Ammon's horn (tissue), 1 donor: ENCODE measurements at regions not wholly inside any gene's neighbourhood (a gene's known extent, or its start where the extent isn't known, plus 50 kb on each side); places are given as distances from the start of the nearest gene placed in this dataset.
"Not testable (repeated sequence)": the region's sequence is repeated elsewhere in the genome, so short reads cannot be mapped to it uniquely, and the experiment has no call there.

Experiments
- DNase-seq: peaks from one replicate; pipeline ENCODE4 v3.0.0-alpha.2; 2016; ENCODE audit warnings: low spot score

- no peak for DNase-seq
Observed at GRCh38 chr3:152667267-152667666, 167.7 kb upstream of the P2RY1 start.

- no peak for DNase-seq
Observed at GRCh38 chr3:152669560-152669959, 165.4 kb upstream of the P2RY1 start.

GRCh38 chr3:152671446-152672319 is 163.2 kb upstream of the P2RY1 start:
- no peak for DNase-seq

GRCh38 chr3:152672320-152672649 is 162.6 kb upstream of the P2RY1 start:
- DNase-seq: no peak

- DNase-seq: peak; percentile 38
Observed at GRCh38 chr3:152676810-152677379, 158.0 kb upstream of the P2RY1 start.

DNA sequence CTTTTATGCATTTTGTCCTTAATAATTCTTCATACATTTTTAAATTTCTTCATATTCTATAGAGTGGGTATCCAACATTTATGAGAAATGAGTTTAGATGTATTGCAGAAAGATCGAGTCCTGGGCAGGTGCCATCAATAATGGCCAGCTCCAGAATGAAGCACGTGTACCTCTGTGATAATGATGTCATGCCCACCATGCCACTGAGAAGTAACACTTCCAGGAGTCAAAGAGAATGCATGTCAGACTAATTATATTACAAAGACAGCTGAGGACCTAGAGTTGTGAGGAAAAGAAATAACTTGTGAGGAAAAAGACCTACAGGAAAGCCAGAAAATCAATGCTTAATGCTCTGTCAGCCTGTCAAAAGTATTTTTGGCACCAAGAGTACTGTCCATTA is 157.4 kb upstream of the P2RY1 start:
- no peak for DNase-seq

DNA sequence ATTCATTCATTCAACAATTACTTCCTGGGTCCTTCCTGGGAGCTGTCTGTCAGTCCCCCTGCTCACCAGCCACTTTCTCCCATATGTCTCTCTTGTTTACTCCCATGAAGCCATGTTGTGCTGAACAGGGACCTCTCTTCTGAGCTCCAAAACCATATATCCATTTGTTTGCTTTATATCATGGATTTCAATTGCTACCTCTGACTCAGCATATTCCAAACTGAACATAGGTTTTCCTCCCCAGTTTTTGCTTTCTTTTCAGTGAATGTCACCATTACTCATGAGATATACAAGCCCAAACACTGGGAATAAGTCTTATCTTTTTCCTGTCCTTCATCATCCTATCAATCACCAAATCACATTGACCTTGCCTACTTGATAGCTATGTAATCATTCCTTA is 152.5 kb upstream of the P2RY1 start:
- DNase-seq: no peak

- no peak for DNase-seq
Observed at GRCh38 chr3:152683521-152683999, 151.4 kb upstream of the P2RY1 start.

DNA sequence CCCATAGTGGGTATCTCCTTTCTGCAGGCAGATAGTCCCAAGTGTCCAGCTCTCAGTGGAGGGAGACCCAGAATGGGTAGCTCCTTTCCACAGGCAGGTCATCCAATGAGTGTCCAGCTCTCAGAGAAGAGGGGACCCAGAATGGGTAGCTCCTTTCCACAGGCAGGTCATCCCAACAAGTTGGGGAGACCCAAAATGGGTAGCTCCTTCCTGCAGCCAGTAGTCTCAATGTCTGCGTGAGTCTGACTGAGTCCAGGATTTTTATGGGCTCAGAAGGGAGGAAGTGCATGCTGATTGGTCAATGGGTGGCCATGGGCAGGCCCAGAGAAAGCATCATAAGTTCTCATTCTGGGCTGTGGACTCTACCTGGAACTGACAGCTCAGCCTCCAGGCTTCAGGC is 150.7 kb upstream of the P2RY1 start:
- no peak for DNase-seq

DNA sequence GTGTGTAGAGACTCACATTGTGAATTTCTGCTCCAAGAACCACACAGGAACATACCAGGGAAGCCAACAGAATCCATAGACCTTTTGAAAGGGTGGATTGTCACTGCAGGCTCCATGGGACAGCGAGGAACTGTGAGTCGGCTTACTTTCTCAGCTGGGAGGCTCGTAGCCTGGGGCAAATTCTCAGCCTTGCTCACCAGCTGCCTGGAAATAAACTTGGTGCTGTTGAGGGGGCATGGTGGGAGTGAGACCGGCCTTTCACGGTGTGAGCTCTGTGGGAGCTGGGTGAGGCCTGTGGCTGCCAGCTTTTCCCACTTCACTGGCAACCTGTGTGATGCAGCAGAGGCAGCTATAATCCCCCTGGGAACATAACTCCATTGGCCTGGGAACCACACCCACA is 146.6 kb upstream of the P2RY1 start:
- DNase-seq: no peak

- DNase-seq: not testable (repeated sequence)
Observed at GRCh38 chr3:152692326-152692725, 142.6 kb upstream of the P2RY1 start.

GRCh38 chr3:152693521-152694250 is 141.2 kb upstream of the P2RY1 start:
- DNase-seq: not testable (repeated sequence)

GRCh38 chr3:152695840-152696239 is 139.1 kb upstream of the P2RY1 start:
- DNase-seq: no peak

- no peak for DNase-seq
Observed at GRCh38 chr3:152696962-152697361, 138.0 kb upstream of the P2RY1 start.

- no peak for DNase-seq
Observed at GRCh38 chr3:152703245-152703890, 131.6 kb upstream of the P2RY1 start.

GRCh38 chr3:152706991-152707713 is 127.8 kb upstream of the P2RY1 start:
- no peak for DNase-seq

GRCh38 chr3:152709659-152710058 is 125.3 kb upstream of the P2RY1 start:
- DNase-seq: no peak

GRCh38 chr3:152710549-152710948 is 124.4 kb upstream of the P2RY1 start:
- DNase-seq: no peak

DNA sequence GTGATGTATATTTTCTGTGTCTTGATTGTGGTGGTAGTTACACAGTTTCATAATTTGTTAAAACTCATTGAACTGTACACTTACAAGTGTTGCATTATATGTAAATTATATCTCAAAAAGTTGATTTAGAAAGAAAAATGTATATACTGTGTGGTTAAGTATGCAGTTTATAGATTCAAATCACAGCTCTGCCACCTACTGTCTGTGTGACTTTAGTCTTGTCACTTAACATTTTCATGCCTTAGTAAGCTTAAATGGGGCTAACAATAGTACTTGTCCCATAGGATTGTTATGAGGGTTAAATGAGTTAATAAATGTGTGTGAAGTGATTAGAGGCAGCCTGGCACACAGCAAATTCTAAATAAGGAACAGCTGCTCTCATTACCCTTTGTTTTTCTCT is 120.9 kb upstream of the P2RY1 start:
- DNase-seq: no peak

GRCh38 chr3:152714507-152714906 is 120.4 kb upstream of the P2RY1 start:
- no peak for DNase-seq

GRCh38 chr3:152717252-152717651 is 117.7 kb upstream of the P2RY1 start:
- DNase-seq: peak; percentile 14

DNA sequence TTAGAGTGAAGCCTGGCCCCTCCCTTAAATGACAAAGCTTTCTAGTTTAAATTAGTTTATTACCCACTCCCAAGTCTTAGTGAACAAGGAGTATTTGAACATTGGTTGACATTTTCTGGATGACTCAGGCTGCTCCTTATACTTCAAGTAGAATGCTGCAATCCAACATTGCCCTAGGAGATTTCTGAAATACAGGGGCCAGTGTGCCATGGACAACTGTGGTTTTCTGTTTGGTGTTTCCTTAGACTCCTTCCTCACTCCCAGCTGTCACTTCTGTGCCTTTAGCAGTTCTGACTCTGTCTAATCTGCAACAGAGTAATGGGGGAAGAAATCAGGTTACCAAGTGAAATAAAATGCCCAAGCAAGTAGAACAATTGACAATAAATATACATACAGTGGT is 116.1 kb upstream of the P2RY1 start:
- DNase-seq: no peak
